GM23338 (cell line): ENCODE measurements at regions not wholly inside any gene's neighbourhood (a gene's known extent, or its start where the extent isn't known, plus 50 kb on each side); places are given as distances from the start of the nearest gene placed in this dataset.
A peak's percentile ranks its signal among the peaks of the same experiment; 100 is the strongest.

Source experiments
- ATAC-seq: fragments of 200-7000 bp; cut with Tn5 transposase; 3 replicates; pipeline ENCODE4 v1.9.1; 2020
- DNase-seq: peaks from one replicate; pipeline ENCODE4 v3.0.0-alpha.2; 2015; ENCODE audit warnings: low spot score
- H2AFZ ChIP-seq: fragments of 200-600 bp; sonication (generic); 2 replicates; pipeline ENCODE4 v1.8.0; 2016; ENCODE audit warnings: antibody characterized with exemption, mild to moderate bottlenecking, moderate library complexity
- H3F3A ChIP-seq: fragments of 200-600 bp; sonication (generic); replicated peaks from 2 replicates; pipeline ENCODE4 v1.8.0; 2017; ENCODE audit warnings: antibody characterized with exemption, mixed run types, low read depth
- H3K27ac ChIP-seq: fragments of 200-600 bp; sonication (generic); 2 replicates; pipeline ENCODE4 v1.6.1; 2016; ENCODE audit warnings: low read depth
- H3K27me3 ChIP-seq: fragments of 200-600 bp; sonication (generic); 2 replicates; pipeline ENCODE4 v1.8.0; 2016; ENCODE audit warnings: mild to moderate bottlenecking, mixed run types, moderate library complexity; ENCODE audit not compliant: insufficient read depth
- H3K36me3 ChIP-seq: fragments of 200-600 bp; sonication (generic); 2 replicates; pipeline ENCODE4 v1.8.0; 2016; ENCODE audit warnings: mild to moderate bottlenecking; ENCODE audit not compliant: insufficient read depth
- H3K4me1 ChIP-seq: fragments of 200-600 bp; sonication (generic); 2 replicates; pipeline ENCODE4 v1.8.0; 2016; ENCODE audit warnings: mild to moderate bottlenecking, moderate library complexity; ENCODE audit not compliant: insufficient read depth
- H3K4me2 ChIP-seq: fragments of 200-600 bp; sonication (generic); 2 replicates; pipeline ENCODE4 v1.7.1; 2017; ENCODE audit warnings: mixed run types
- H3K4me3 ChIP-seq: fragments of 200-600 bp; sonication (generic); 2 replicates; pipeline ENCODE4 v1.6.1; 2016; ENCODE audit warnings: mixed run types
- H3K79me2 ChIP-seq: fragments of 200-600 bp; sonication (generic); replicated peaks from 2 replicates; pipeline ENCODE4 v1.8.0; 2017; ENCODE audit warnings: mild to moderate bottlenecking; ENCODE audit not compliant: insufficient read depth
- H3K9me2 ChIP-seq: fragments of 200-600 bp; sonication (generic); 2 replicates; pipeline ENCODE4 v1.8.0; 2017; ENCODE audit not compliant: insufficient read depth
- H4K20me1 ChIP-seq: fragments of 200-600 bp; sonication (generic); replicated peaks from 2 replicates; pipeline ENCODE4 v1.8.0; 2017; ENCODE audit warnings: mild to moderate bottlenecking; ENCODE audit not compliant: insufficient read depth
- H3K27ac Mint-ChIP-seq: 2 replicates; pipeline ENCODE4 v1.8.0; 2020; ENCODE audit warnings: inconsistent platforms, mild to moderate bottlenecking, moderate library complexity, mixed read lengths
- H3K27me3 Mint-ChIP-seq: 3 replicates; pipeline ENCODE4 v1.8.0; 2022; ENCODE audit warnings: low read depth, mild to moderate bottlenecking, moderate library complexity, mixed read lengths, inconsistent platforms; ENCODE audit not compliant: insufficient read depth, poor library complexity
- H3K36me3 Mint-ChIP-seq: 3 replicates; pipeline ENCODE4 v1.8.0; 2021; ENCODE audit warnings: low read depth, mild to moderate bottlenecking, inconsistent platforms, moderate library complexity, mixed read lengths
- H3K4me1 Mint-ChIP-seq: 3 replicates; pipeline ENCODE4 v1.8.0; 2020; ENCODE audit warnings: mild to moderate bottlenecking, inconsistent platforms, mixed read lengths
- H3K4me3 Mint-ChIP-seq: 3 replicates; pipeline ENCODE4 v1.8.0; 2021; ENCODE audit warnings: moderate library complexity, mild to moderate bottlenecking, inconsistent platforms, mixed read lengths
- H3K9me3 Mint-ChIP-seq: 3 replicates; pipeline ENCODE4 v1.8.0; 2020; ENCODE audit warnings: moderate library complexity, mild to moderate bottlenecking, inconsistent platforms, mixed read lengths
- EZH2 ChIP-seq: fragments of 200-600 bp; sonication (generic); IDR thresholded peaks from one replicate; pipeline ENCODE4 v1.8.0; 2017; ENCODE audit warnings: antibody characterized with exemption, mild to moderate bottlenecking, low read depth; ENCODE audit not compliant: unreplicated experiment
- EZH2phosphoT487 ChIP-seq: fragments of 200-600 bp; sonication (generic); IDR thresholded peaks from one replicate; pipeline ENCODE4 v1.8.1; 2018; ENCODE audit warnings: antibody characterized with exemption; ENCODE audit not compliant: unreplicated experiment
- JUNB ChIP-seq: IDR thresholded peaks from one replicate; pipeline ENCODE4 v1.6.1; 2016; ENCODE audit warnings: antibody characterized with exemption; ENCODE audit not compliant: unreplicated experiment
- NANOG ChIP-seq: IDR thresholded peaks from 2 replicates; pipeline ENCODE4 v1.6.1; 2016; ENCODE audit warnings: antibody characterized with exemption, borderline replicate concordance
- STAT1 ChIP-seq: IDR thresholded peaks from one replicate; pipeline ENCODE4 v1.6.1; 2016; ENCODE audit warnings: antibody characterized with exemption; ENCODE audit not compliant: unreplicated experiment
- ZNF114 ChIP-seq: fragments of 250-450 bp; sonication (Bioruptor Pico); IDR thresholded peaks from 2 replicates; pipeline ENCODE4 v1.5.0; 2020; ENCODE audit warnings: mild to moderate bottlenecking, moderate library complexity
- ZNF331 ChIP-seq: fragments of 250-450 bp; sonication (Bioruptor Pico); IDR thresholded peaks from 2 replicates; pipeline ENCODE4 v1.5.0; 2020; ENCODE audit warnings: low read depth, mild to moderate bottlenecking, moderate library complexity
- TF ChIP-seq, protein P1 (sequence below): IDR thresholded peaks from one replicate; pipeline ENCODE4 v1.6.1; 2018; ENCODE audit warnings: antibody characterized with exemption; ENCODE audit not compliant: unreplicated experiment
- TF ChIP-seq, protein P2 (sequence below), 2 experiments: fragments of 200-600 bp in 1 of 2; sonication (generic) in 1 of 2; conservative IDR thresholded peaks; 2 replicates each; pipeline versions ENCODE4 v1.5.1 to v1.6.1; 2016 to 2017; ENCODE audit warnings: antibody characterized with exemption in 2 of 2, low read depth in 2 of 2, mild to moderate bottlenecking in 2 of 2, moderate library complexity in 1 of 2
- TF ChIP-seq, protein P3 (sequence below): IDR thresholded peaks from 2 replicates; pipeline ENCODE4 v1.6.1; 2016; ENCODE audit warnings: antibody characterized with exemption

DNA sequence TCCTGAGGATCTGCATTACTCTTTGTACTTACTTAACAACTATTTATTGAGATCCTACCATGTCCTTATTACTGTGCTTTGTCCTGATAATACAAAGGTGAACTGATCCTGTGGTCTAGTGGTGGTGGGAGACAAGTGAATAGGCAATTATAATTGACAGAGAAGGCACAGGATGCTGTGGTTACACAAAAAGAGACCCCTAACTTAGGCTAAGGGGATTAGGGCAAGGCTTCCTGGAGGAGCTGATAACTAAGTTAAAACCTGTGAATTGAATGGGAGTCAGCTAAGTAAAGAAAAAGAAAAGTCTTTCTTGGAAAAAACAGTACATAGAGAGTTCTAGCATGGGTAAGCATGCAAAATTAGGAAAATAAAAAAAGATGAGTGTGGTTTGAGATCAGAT lies 164.4 kb downstream of the LARP7 start (continued):
- TF ChIP-seq, protein P1, sequence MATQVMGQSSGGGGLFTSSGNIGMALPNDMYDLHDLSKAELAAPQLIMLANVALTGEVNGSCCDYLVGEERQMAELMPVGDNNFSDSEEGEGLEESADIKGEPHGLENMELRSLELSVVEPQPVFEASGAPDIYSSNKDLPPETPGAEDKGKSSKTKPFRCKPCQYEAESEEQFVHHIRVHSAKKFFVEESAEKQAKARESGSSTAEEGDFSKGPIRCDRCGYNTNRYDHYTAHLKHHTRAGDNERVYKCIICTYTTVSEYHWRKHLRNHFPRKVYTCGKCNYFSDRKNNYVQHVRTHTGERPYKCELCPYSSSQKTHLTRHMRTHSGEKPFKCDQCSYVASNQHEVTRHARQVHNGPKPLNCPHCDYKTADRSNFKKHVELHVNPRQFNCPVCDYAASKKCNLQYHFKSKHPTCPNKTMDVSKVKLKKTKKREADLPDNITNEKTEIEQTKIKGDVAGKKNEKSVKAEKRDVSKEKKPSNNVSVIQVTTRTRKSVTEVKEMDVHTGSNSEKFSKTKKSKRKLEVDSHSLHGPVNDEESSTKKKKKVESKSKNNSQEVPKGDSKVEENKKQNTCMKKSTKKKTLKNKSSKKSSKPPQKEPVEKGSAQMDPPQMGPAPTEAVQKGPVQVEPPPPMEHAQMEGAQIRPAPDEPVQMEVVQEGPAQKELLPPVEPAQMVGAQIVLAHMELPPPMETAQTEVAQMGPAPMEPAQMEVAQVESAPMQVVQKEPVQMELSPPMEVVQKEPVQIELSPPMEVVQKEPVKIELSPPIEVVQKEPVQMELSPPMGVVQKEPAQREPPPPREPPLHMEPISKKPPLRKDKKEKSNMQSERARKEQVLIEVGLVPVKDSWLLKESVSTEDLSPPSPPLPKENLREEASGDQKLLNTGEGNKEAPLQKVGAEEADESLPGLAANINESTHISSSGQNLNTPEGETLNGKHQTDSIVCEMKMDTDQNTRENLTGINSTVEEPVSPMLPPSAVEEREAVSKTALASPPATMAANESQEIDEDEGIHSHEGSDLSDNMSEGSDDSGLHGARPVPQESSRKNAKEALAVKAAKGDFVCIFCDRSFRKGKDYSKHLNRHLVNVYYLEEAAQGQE: no peak
- TF ChIP-seq, protein P2, sequence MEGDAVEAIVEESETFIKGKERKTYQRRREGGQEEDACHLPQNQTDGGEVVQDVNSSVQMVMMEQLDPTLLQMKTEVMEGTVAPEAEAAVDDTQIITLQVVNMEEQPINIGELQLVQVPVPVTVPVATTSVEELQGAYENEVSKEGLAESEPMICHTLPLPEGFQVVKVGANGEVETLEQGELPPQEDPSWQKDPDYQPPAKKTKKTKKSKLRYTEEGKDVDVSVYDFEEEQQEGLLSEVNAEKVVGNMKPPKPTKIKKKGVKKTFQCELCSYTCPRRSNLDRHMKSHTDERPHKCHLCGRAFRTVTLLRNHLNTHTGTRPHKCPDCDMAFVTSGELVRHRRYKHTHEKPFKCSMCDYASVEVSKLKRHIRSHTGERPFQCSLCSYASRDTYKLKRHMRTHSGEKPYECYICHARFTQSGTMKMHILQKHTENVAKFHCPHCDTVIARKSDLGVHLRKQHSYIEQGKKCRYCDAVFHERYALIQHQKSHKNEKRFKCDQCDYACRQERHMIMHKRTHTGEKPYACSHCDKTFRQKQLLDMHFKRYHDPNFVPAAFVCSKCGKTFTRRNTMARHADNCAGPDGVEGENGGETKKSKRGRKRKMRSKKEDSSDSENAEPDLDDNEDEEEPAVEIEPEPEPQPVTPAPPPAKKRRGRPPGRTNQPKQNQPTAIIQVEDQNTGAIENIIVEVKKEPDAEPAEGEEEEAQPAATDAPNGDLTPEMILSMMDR (conservative IDR thresholded peaks at IDR 0.05; ENCODE audit: low read depth in 2 of 2): no peak
- TF ChIP-seq ZNF331 (CRISPR knock-in tag): no peak
- TF ChIP-seq NANOG: no peak

DNA sequence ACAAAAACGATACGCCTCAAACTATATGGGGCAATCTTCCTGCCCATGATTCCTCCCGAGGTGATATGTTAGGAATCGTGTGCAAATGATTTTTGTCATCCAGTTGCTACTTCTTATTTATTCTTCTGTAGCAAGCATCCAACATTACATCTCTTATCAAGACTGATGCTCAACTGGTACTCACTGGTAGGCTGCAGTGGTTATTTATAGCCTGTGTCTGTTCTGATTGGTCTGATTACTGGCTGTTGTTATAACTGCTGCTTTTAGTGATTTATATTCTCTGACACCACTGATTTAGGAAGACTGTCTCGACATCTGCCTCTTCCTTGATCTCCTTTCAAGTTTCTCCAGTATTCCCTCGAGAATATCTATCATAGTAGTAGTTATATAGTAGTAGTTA lies 165.8 kb downstream of the LARP7 start:
- H3K36me3 ChIP-seq: peaks cover 3% of the 10 kb centered on the region; the same call in 1 of the 2 replicates
- Mint-ChIP-seq H3K27ac (no peak overlapping the region), H3K4me3 (no peak overlapping the region), H3K4me1 (peaks cover 13% of the 10 kb centered on the region; the same call in 2 of the 3 replicates), H3K27me3 (peaks cover 2% of the 10 kb centered on the region), H3K36me3 (peaks cover 8% of the 10 kb centered on the region; the same call in 2 of the 3 replicates), H3K9me3 (no peaks in the 10 kb centered on the region)
- H3K4me2 ChIP-seq: no peak overlapping the region
- no peaks in the 10 kb centered on the region for H3K27me3 ChIP-seq
- H3K9me2 ChIP-seq: no peaks in the 10 kb centered on the region
- peak overlapping the region; percentile 52 for H3K27ac ChIP-seq
- 0 out of 2 replicates have a peak, but pooled peaks cover 5% of the 10 kb centered on the region for H3F3A ChIP-seq
- no peak overlapping the region for H2AFZ ChIP-seq
- H3K4me3 ChIP-seq: no peak overlapping the region
- H4K20me1 ChIP-seq: peaks cover 6% of the 10 kb centered on the region; the same call in 1 of the 2 replicates
- 0 out of 2 replicates have a peak, but pooled peaks cover 9% of the 10 kb centered on the region for H3K79me2 ChIP-seq
- DNase-seq (no peak), ATAC-seq (no peak)
- H3K4me1 ChIP-seq: peaks cover 8% of the 10 kb centered on the region; the same call in 1 of the 2 replicates
- TF ChIP-seq ZNF331 (CRISPR knock-in tag): no peak
- no peak for TF ChIP-seq EZH2phosphoT487
- TF ChIP-seq JUNB: no peak
- TF ChIP-seq ZNF114: no peak
- TF ChIP-seq, protein P2 (conservative IDR thresholded peaks at IDR 0.05; ENCODE audit: low read depth in 2 of 2): no peak
- TF ChIP-seq EZH2: no peak
- TF ChIP-seq, protein P1: no peak
- TF ChIP-seq, protein P3, sequence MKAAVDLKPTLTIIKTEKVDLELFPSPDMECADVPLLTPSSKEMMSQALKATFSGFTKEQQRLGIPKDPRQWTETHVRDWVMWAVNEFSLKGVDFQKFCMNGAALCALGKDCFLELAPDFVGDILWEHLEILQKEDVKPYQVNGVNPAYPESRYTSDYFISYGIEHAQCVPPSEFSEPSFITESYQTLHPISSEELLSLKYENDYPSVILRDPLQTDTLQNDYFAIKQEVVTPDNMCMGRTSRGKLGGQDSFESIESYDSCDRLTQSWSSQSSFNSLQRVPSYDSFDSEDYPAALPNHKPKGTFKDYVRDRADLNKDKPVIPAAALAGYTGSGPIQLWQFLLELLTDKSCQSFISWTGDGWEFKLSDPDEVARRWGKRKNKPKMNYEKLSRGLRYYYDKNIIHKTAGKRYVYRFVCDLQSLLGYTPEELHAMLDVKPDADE: no peak
- TF ChIP-seq STAT1: no peak
